Lung (tissue), 11 donors: ENCODE measurements at regions not wholly inside any gene's neighbourhood (a gene's known extent, or its start where the extent isn't known, plus 50 kb on each side); places are given as distances from the start of the nearest gene placed in this dataset.

Experiments
- ATAC-seq: fragments of 200-7000 bp; cut with Tn5 transposase; one replicate; pipeline ENCODE4 v1.9.1; 2020; ENCODE audit warnings: moderate number of reproducible peaks; ENCODE audit not compliant: insufficient read depth, low FRiP score
- DNase-seq, 3 donors: peaks; one replicate each; pipeline ENCODE4 v3.0.0-alpha.2; 2013 to 2017
- H3K27ac ChIP-seq, 2 donors: one replicate each; pipeline ENCODE4 v1.5.1; 2013; ENCODE audit warnings: mild to moderate bottlenecking in 2 of 2, moderate library complexity in 2 of 2, control low read depth in 1 of 2, inconsistent platforms in 1 of 2, low read depth in 1 of 2, low read length in 1 of 2
- H3K27me3 ChIP-seq, 3 donors: one replicate each; pipeline ENCODE4 v1.5.1; 2013; ENCODE audit warnings: low read length in 2 of 3; ENCODE audit not compliant: control insufficient read depth in 3 of 3, insufficient read depth in 3 of 3
- H3K36me3 ChIP-seq, 4 donors: one replicate each; pipeline ENCODE4 v1.5.1; 2013; ENCODE audit warnings: low read length in 4 of 4, mild to moderate bottlenecking in 1 of 4, moderate library complexity in 1 of 4; ENCODE audit not compliant: control insufficient read depth in 4 of 4, insufficient read depth in 4 of 4
- H3K4me1 ChIP-seq, 5 donors: one replicate each; pipeline ENCODE4 v1.5.1; 2013; ENCODE audit warnings: low read length in 5 of 5, mild to moderate bottlenecking in 2 of 5, moderate library complexity in 1 of 5; ENCODE audit not compliant: control insufficient read depth in 5 of 5, insufficient read depth in 5 of 5
- H3K4me3 ChIP-seq: one replicate; pipeline ENCODE4 v1.5.1; 2013; ENCODE audit warnings: mild to moderate bottlenecking, control low read depth, moderate library complexity
- H3K9ac ChIP-seq, 2 donors: one replicate each; pipeline ENCODE4 v1.5.1; 2013; ENCODE audit warnings: low read length in 2 of 2, control low read depth in 1 of 2; ENCODE audit not compliant: insufficient read depth in 1 of 2
- H3K9me3 ChIP-seq, 4 donors: one replicate each; pipeline ENCODE4 v1.5.1; 2013; ENCODE audit warnings: low read length in 3 of 4, mild to moderate bottlenecking in 1 of 4, moderate library complexity in 1 of 4; ENCODE audit not compliant: control insufficient read depth in 4 of 4, insufficient read depth in 3 of 4
- WGBS, 2 donors: extraction: QIAGEN DNeasy Blood & Tissue Kit; methylation state at CpG; one replicate each; pipeline ENCODE4 v1.1.7; 2013; 5-methylcytosine and 5-hydroxymethylcytosine counted together
- TF ChIP-seq, protein P1 (sequence below): IDR thresholded peaks from 2 replicates; pipeline ENCODE4 v1.5.1; 2012; ENCODE audit warnings: mild to moderate bottlenecking; ENCODE audit errors: control extremely low read depth, extremely low read depth
- donor health status: control.
- donor health status: control.
- donor health status: Bipolar disorder and iron deficiency.
- donor health status: healthy.
- donor health status: DM: yes; HTN: yes; CAD: no.

- Histone ChIP-seq H3K36me3 (no peaks in the 10 kb centered on the region), H3K27ac (no peak overlapping the region), H3K9ac (no peak overlapping the region), H3K9me3 (peaks cover 0 to 4% (median 0%) of the 10 kb centered on the region in 4 donors), H3K4me1 (no peaks in the 10 kb centered on the region), H3K27me3 (no peaks in the 10 kb centered on the region), H3K4me3 (no peak overlapping the region)
- WGBS, 2 donors, result 74 to 81% methylated on average over 2 of the region's 2 CpGs
- DNase-seq, result no peak
- ATAC-seq, result no peak
- TF ChIP-seq, protein P1, sequence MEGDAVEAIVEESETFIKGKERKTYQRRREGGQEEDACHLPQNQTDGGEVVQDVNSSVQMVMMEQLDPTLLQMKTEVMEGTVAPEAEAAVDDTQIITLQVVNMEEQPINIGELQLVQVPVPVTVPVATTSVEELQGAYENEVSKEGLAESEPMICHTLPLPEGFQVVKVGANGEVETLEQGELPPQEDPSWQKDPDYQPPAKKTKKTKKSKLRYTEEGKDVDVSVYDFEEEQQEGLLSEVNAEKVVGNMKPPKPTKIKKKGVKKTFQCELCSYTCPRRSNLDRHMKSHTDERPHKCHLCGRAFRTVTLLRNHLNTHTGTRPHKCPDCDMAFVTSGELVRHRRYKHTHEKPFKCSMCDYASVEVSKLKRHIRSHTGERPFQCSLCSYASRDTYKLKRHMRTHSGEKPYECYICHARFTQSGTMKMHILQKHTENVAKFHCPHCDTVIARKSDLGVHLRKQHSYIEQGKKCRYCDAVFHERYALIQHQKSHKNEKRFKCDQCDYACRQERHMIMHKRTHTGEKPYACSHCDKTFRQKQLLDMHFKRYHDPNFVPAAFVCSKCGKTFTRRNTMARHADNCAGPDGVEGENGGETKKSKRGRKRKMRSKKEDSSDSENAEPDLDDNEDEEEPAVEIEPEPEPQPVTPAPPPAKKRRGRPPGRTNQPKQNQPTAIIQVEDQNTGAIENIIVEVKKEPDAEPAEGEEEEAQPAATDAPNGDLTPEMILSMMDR, result no peak
Measured at GRCh38 chr3:76345878-76346277, 560.5 kb upstream of the ZNF717 start.

DNA sequence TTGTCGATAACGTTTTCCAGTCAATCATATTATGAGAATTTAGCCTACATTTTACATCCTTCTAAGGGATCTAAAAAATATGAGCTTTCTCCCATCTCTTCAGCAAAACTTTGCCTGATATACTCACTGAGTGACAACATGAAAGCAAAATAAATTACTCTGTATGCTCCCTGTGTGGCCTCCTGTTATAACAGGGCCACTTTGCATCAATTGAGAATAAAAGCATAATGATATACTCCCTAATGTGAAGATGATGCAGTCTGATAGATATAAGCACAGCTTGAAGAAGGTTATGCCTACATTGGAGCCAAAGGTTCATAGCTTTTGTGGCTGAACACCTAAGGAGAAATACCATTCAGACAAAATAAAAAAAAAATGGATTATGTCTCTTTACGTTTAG is 561.3 kb upstream of the ZNF717 start:
- H3K9me3 ChIP-seq, result peaks cover 0 to 4% (median 0%) of the 10 kb centered on the region in 4 donors
- no peak for DNase-seq
- ATAC-seq, result no peak
- 90 to 93% methylated on average over 3 of the region's 3 CpGs for WGBS, 2 donors
- TF ChIP-seq, protein P1, result no peak
- no peaks in the 10 kb centered on the region for H3K4me1 ChIP-seq
- H3K9ac ChIP-seq, result no peak overlapping the region
- no peak overlapping the region for H3K4me3 ChIP-seq
- no peaks in the 10 kb centered on the region for H3K36me3 ChIP-seq
- no peaks in the 10 kb centered on the region for H3K27me3 ChIP-seq
- H3K27ac ChIP-seq, result no peak overlapping the region

GRCh38 chr3:76349715-76350480 is 564.5 kb upstream of the ZNF717 start:
- no peaks in the 10 kb centered on the region for H3K27me3 ChIP-seq
- ATAC-seq, result no peak
- no peaks in the 10 kb centered on the region for H3K36me3 ChIP-seq
- no peak overlapping the region for H3K4me3 ChIP-seq
- no peak overlapping the region for H3K27ac ChIP-seq
- no peak for DNase-seq
- H3K9me3 ChIP-seq, result peaks cover 0 to 4% (median 0%) of the 10 kb centered on the region in 4 donors
- no peak overlapping the region for H3K9ac ChIP-seq
- peaks cover 0 to 2% (median 0%) of the 10 kb centered on the region in 5 donors for H3K4me1 ChIP-seq
- 89 to 90% methylated on average over 3 of the region's 3 CpGs for WGBS, 2 donors
- TF ChIP-seq, protein P1, result no peak
